HepG2 (cell line): ENCODE measurements at regions not wholly inside any gene's neighbourhood (a gene's known extent, or its start where the extent isn't known, plus 50 kb on each side); places are given as distances from the start of the nearest gene placed in this dataset.
A peak's percentile ranks its signal among the peaks of the same experiment; 100 is the strongest.

Source experiments
- AGO2 ChIP-seq: fragments of 200-400 bp; formaldehyde crosslinking; optimal IDR thresholded peaks from 2 replicates; pipeline ENCODE3; 2017; ENCODE audit warnings: mild to moderate bottlenecking, low read depth, low read length, moderate library complexity
- ARID5B ChIP-seq: IDR thresholded peaks from 2 replicates; pipeline ENCODE4 v1.4.0; 2020; ENCODE audit warnings: mild to moderate bottlenecking, missing genetic modification reagents
- DZIP1 ChIP-seq: sonication (generic); formaldehyde crosslinking; IDR thresholded peaks from 2 replicates; pipeline ENCODE4 v1.5.0; 2020; ENCODE audit warnings: mild to moderate bottlenecking, missing genetic modification reagents
- GATAD2A ChIP-seq: IDR thresholded peaks from 2 replicates; pipeline ENCODE4 v1.6.1; 2016
- HDAC2 ChIP-seq: sonication (generic); formaldehyde crosslinking; IDR thresholded peaks from 2 replicates; pipeline ENCODE4 v1.4.0; 2020; ENCODE audit warnings: missing genetic modification reagents
- HES4 ChIP-seq: sonication (generic); formaldehyde crosslinking; IDR thresholded peaks from 2 replicates; pipeline ENCODE4 v1.9.0; 2021; ENCODE audit warnings: mild to moderate bottlenecking, missing genetic modification reagents, borderline replicate concordance
- KDM2A ChIP-seq: sonication (generic); formaldehyde crosslinking; IDR thresholded peaks from 2 replicates; pipeline ENCODE4 v1.4.0; 2020; ENCODE audit warnings: low read depth, missing genetic modification reagents, borderline replicate concordance
- KDM3A ChIP-seq: IDR thresholded peaks from 2 replicates; pipeline ENCODE4 v1.6.1; 2018; ENCODE audit warnings: low read depth, missing compliant biosample characterization
- SALL1 ChIP-seq: sonication (generic); formaldehyde crosslinking; IDR thresholded peaks from 2 replicates; pipeline ENCODE4 v1.8.0; 2022; ENCODE audit warnings: mild to moderate bottlenecking, missing genetic modification reagents
- SAP130 ChIP-seq: IDR thresholded peaks from 2 replicates; pipeline ENCODE4 v1.6.1; 2016; ENCODE audit warnings: low read depth
- SOX13 ChIP-seq, 3 experiments: fragments of 450-650 bp in 1 of 3; sonication (generic) in 1 of 3; formaldehyde crosslinking in 1 of 3; IDR thresholded peaks in 2 of 3; conservative IDR thresholded peaks in 1 of 3; 2 replicates each; pipeline versions ENCODE4 v1.5.0 to v1.6.1; 2016 to 2020; ENCODE audit warnings: antibody characterized with exemption in 1 of 3, mild to moderate bottlenecking in 1 of 3, missing compliant biosample characterization in 1 of 3, missing genetic modification reagents in 1 of 3, moderate library complexity in 1 of 3
- SRSF1 ChIP-seq: fragments of 200-400 bp; formaldehyde crosslinking; optimal IDR thresholded peaks from 2 replicates; pipeline ENCODE3; 2017; ENCODE audit warnings: mild to moderate bottlenecking, low read depth, low read length, moderate library complexity
- THRA ChIP-seq: sonication (generic); formaldehyde crosslinking; IDR thresholded peaks from 2 replicates; pipeline ENCODE4 v1.4.0; 2020; ENCODE audit warnings: missing genetic modification reagents, borderline replicate concordance
- TIGD3 ChIP-seq: sonication (generic); formaldehyde crosslinking; IDR thresholded peaks from 2 replicates; pipeline ENCODE4 v1.5.1; 2020; ENCODE audit warnings: mild to moderate bottlenecking, missing genetic modification reagents, borderline replicate concordance
- ZBTB7B ChIP-seq: sonication (generic); formaldehyde crosslinking; IDR thresholded peaks from 2 replicates; pipeline ENCODE4 v1.4.0; 2020; ENCODE audit warnings: missing genetic modification reagents
- ZNF12 ChIP-seq: sonication (generic); formaldehyde crosslinking; IDR thresholded peaks from 2 replicates; pipeline ENCODE4 v1.5.0; 2020; ENCODE audit warnings: missing genetic modification reagents
- ZNF292 ChIP-seq: sonication (generic); formaldehyde crosslinking; IDR thresholded peaks from 2 replicates; pipeline ENCODE4 v1.8.1; 2022; ENCODE audit warnings: mild to moderate bottlenecking, low read depth, missing genetic modification reagents, borderline replicate concordance
- ZNF432 ChIP-seq: sonication (generic); formaldehyde crosslinking; IDR thresholded peaks from 2 replicates; pipeline ENCODE4 v1.5.0; 2020; ENCODE audit warnings: missing genetic modification reagents, mild to moderate bottlenecking, borderline replicate concordance
- ZNF670 ChIP-seq: sonication (generic); formaldehyde crosslinking; IDR thresholded peaks from 2 replicates; pipeline ENCODE4 v1.8.0; 2022; ENCODE audit warnings: mild to moderate bottlenecking, missing genetic modification reagents, borderline replicate concordance
- ZSCAN25 ChIP-seq: sonication (generic); formaldehyde crosslinking; IDR thresholded peaks from 2 replicates; pipeline ENCODE4 v1.8.0; 2022; ENCODE audit warnings: mild to moderate bottlenecking, missing genetic modification reagents

- TF ChIP-seq ARID5B (CRISPR knock-in tag), result peak; percentile 37
- TF ChIP-seq SOX13 (IDR thresholded peaks at IDR 0.05), result no peak
- TF ChIP-seq SOX13 (CRISPR knock-in tag; conservative IDR thresholded peaks at IDR 0.05 in 1 of 2, IDR thresholded peaks at IDR 0.05 in 1 of 2), result 0 out of 4 replicates have a peak, but pooled peaks of 1 of the 2 experiments have one; percentile 5
- peak; percentile 29; the same call in 1 of the 2 replicates for TF ChIP-seq KDM2A (CRISPR knock-in tag)
- no peak for TF ChIP-seq AGO2
- TF ChIP-seq ZSCAN25 (CRISPR knock-in tag), result no peak
- peak; percentile 32 for TF ChIP-seq SAP130 (CRISPR knock-in tag)
- peak; percentile 30; the same call in 1 of the 2 replicates for TF ChIP-seq ZNF670 (CRISPR knock-in tag)
- peak; percentile 62 for TF ChIP-seq HDAC2 (CRISPR knock-in tag)
- 0 out of 2 replicates have a peak, but pooled peaks have one; percentile 63 for TF ChIP-seq ZNF292
- 0 out of 2 replicates have a peak, but pooled peaks have one; percentile 25 for TF ChIP-seq THRA (CRISPR knock-in tag)
- TF ChIP-seq SRSF1, result no peak
- TF ChIP-seq HES4 (CRISPR knock-in tag), result no peak
- TF ChIP-seq ZNF432 (CRISPR knock-in tag), result no peak
- no peak for TF ChIP-seq DZIP1 (CRISPR knock-in tag)
- peak; percentile 12; the same call in 1 of the 2 replicates for TF ChIP-seq GATAD2A
- TF ChIP-seq ZBTB7B (CRISPR knock-in tag), result peak; percentile 55; the same call in 1 of the 2 replicates
- TF ChIP-seq SALL1 (CRISPR knock-in tag), result peak; percentile 49; the same call in 1 of the 2 replicates
- 0 out of 2 replicates have a peak, but pooled peaks have one; percentile 32 for TF ChIP-seq KDM3A (CRISPR knock-in tag)
- no peak for TF ChIP-seq TIGD3 (CRISPR knock-in tag)
- TF ChIP-seq ZNF12, result 0 out of 2 replicates have a peak, but pooled peaks have one; percentile 20
Measured at GRCh38 chr3:118628704-118629341, 405.8 kb downstream of the IGSF11 start (continued).
